HG03097 (cell line): ENCODE measurements at regions not wholly inside any gene's neighbourhood (a gene's known extent, or its start where the extent isn't known, plus 50 kb on each side); places are given as distances from the start of the nearest gene placed in this dataset.
"Not testable (repeated sequence)": the region's sequence is repeated elsewhere in the genome, so short reads cannot be mapped to it uniquely, and the experiment has no call there.

Experiments
- ATAC-seq: cut with Tn5 transposase; IDR thresholded peaks from one replicate; pipeline ENCODE4 v1.9.1; 2021; ENCODE audit not compliant: unreplicated experiment, low FRiP score

GRCh38 chr10:23723796-23724195 lies 284.9 kb downstream of the OTUD1 start:
- ATAC-seq: no peak

GRCh38 chr10:23725548-23725947 lies 286.7 kb downstream of the OTUD1 start:
- ATAC-seq: no peak

GRCh38 chr10:23742368-23742767 lies 303.5 kb downstream of the OTUD1 start:
- ATAC-seq: peak; percentile 96

- no peak for ATAC-seq
Measured at GRCh38 chr10:23742807-23743206, 303.9 kb downstream of the OTUD1 start.

- ATAC-seq: no peak
Measured at GRCh38 chr10:23754179-23754578, 315.3 kb downstream of the OTUD1 start.

- ATAC-seq: no peak
Measured at GRCh38 chr10:23754941-23755340, 316.1 kb downstream of the OTUD1 start.

GRCh38 chr10:23755556-23755955 lies 316.7 kb downstream of the OTUD1 start:
- ATAC-seq: no peak

- no peak for ATAC-seq
Measured at GRCh38 chr10:23768281-23768680, 329.4 kb downstream of the OTUD1 start.

GRCh38 chr10:23777153-23777552 lies 338.3 kb downstream of the OTUD1 start:
- no peak for ATAC-seq

GRCh38 chr10:23779301-23779700 lies 340.4 kb downstream of the OTUD1 start:
- ATAC-seq: no peak

- ATAC-seq: no peak
Measured at GRCh38 chr10:23780331-23780730, 341.5 kb downstream of the OTUD1 start.

- no peak for ATAC-seq
Measured at GRCh38 chr10:23786594-23786993, 347.7 kb downstream of the OTUD1 start.

GRCh38 chr10:23793577-23793976 lies 354.7 kb downstream of the OTUD1 start:
- ATAC-seq: no peak

- ATAC-seq: not testable (repeated sequence)
Measured at GRCh38 chr10:23797452-23797851, 358.6 kb downstream of the OTUD1 start.

- ATAC-seq: no peak
Measured at GRCh38 chr10:23804125-23804524, 365.2 kb downstream of the OTUD1 start.

- ATAC-seq: no peak
Measured at GRCh38 chr10:23813687-23814086, 374.8 kb downstream of the OTUD1 start.

- ATAC-seq: no peak
Measured at GRCh38 chr10:23818484-23818883, 379.6 kb downstream of the OTUD1 start.

GRCh38 chr10:23820792-23821191 lies 381.9 kb downstream of the OTUD1 start:
- no peak for ATAC-seq

GRCh38 chr10:23824822-23825221 lies 384.1 kb upstream of the KIAA1217 start:
- no peak for ATAC-seq

- no peak for ATAC-seq
Measured at GRCh38 chr10:23826421-23826820, 382.5 kb upstream of the KIAA1217 start.

GRCh38 chr10:23829556-23829955 lies 379.4 kb upstream of the KIAA1217 start:
- ATAC-seq: no peak

- no peak for ATAC-seq
Measured at GRCh38 chr10:23834091-23834490, 374.8 kb upstream of the KIAA1217 start.

- no peak for ATAC-seq
Measured at GRCh38 chr10:23850631-23851030, 358.3 kb upstream of the KIAA1217 start.
